GM19463 (cell line): ENCODE measurements at regions not wholly inside any gene's neighbourhood (a gene's known extent, or its start where the extent isn't known, plus 50 kb on each side); places are given as distances from the start of the nearest gene placed in this dataset.
"Not testable (repeated sequence)": the region's sequence is repeated elsewhere in the genome, so short reads cannot be mapped to it uniquely, and the experiment has no call there.

Experiments used
- ATAC-seq: cut with Tn5 transposase; IDR thresholded peaks from one replicate; pipeline ENCODE4 v1.9.1; 2021; ENCODE audit warnings: mild to moderate bottlenecking, moderate library complexity; ENCODE audit not compliant: unreplicated experiment

GRCh38 chr3:167109746-167110145 is 270.4 kb downstream of the ZBBX start:
- no peak for ATAC-seq

DNA sequence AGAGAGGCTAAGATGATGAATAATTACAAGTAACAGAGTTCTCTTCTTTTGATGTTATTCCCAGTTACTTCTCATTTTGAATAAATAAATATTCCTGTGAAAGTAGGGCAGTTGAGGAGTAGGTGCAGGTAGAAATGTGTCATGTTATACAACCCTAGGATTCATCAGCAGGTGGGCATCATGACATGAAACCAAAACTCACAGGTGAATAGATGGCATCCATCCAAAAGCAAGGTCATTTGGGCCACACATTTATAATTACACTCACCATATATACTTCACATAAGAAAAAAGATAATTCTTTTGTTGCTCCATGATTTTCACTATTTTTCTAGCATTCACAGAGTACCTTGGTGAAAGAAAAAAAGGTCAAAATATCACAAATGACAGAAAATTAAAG is 273.6 kb downstream of the ZBBX start:
- ATAC-seq: no peak

DNA sequence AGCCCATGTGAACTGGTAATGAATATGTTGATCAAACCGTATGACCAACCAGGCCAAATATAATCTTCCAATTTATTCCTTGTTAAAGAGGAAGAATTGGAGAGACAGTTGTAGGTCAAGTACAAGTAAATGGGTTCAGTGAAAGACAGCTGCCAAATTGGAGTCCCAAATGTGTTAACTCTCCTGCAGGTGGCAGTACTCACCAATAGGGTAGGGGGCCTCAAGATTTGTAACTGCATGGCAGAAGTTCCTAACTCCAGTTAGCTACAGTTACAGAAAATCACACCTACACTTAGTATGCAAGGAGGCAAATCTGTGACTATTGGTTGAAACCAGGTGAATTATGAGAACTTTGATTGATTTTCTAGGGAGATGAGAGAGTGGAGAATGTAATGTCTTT is 278.0 kb downstream of the ZBBX start:
- no peak for ATAC-seq

GRCh38 chr3:167100651-167101050 is 279.4 kb downstream of the ZBBX start:
- no peak for ATAC-seq

DNA sequence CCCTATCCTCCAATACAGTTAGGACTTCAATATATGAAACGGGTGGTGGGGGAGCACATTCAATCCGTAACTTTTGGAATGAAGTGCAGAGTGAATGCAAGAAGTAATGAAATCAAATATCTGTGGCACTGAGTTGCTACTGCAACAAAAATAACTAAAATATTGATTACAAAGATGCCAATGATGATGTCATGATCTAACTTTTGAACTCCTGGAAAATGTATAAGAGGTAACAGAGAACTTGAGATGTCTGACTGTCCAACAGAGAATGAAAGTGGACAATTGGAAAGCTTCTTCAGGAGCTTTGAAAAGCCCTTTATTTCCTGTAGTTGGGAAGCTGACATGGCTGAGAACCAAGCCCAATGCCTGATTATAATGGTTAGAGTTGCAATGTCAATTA is 279.9 kb downstream of the ZBBX start:
- no peak for ATAC-seq

DNA sequence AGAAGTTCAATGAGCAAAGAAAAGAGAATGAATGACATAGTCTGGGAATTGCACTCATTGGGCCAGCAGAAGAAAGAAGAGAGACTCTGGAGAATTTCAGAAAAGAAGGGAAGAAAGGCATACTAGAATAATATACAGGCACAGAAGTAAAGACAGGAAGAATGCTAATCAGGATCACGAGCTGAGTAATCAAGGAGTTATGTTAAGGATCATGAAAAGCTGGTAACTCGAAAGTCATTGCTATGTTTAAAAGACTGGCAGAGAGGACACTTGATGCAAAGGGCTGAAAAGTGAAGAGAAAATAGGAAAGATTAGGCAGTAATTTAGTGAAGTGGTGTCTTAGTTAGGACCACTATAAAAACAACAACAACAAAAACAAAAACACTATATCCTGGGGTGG is 284.1 kb downstream of the ZBBX start:
- no peak for ATAC-seq

GRCh38 chr3:167094632-167095031 is 285.5 kb downstream of the ZBBX start:
- no peak for ATAC-seq

- no peak for ATAC-seq
These were observed 288.9 kb downstream of the ZBBX start for GRCh38 chr3:167091226-167091625.

DNA sequence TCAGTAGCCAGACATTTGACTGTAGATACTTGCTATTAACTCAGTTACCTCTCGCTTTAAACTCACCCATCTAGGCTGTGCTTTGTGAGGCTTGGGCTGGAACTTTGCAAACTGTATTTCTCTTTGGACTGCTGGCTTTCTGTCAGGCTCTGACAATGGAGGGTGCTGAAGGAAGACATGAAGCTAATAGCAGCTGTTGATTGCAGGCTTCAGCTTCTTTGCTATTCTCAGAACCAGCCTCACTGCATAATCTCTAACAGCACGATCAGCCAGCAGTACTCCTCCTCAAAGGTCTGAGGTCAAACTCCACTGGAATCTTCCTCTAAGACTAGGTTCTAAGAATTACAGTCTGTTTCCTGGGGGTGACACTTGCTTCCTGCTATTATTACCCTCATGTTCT is 295.6 kb downstream of the ZBBX start:
- ATAC-seq: no peak

DNA sequence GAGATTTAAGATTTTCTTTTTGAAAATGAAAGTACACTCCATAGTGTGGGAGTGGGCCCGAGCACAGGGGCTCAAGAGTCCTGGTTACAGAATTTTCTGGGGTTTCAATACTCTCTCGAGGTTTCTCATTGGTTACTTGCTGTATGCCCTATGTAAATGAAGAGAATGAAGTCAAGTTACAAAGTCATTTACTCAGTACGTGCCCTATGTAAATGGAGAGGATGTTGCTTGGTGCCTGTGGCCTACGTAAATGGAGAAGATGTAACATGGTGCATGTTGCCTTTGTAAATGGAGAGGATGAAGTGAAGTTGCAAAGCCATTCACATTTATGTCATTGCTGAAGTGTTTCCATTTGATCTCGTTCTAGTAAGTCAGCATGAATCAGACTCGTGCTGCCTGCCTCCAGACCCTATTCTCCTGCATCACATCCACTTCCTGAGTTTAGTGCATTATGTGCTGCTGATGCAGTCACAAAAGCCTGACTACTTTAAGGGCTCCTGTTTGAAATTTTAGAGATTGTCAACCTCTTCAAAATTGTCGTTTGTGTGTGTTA is 302.0 kb downstream of the ZBBX start:
- no peak for ATAC-seq

DNA sequence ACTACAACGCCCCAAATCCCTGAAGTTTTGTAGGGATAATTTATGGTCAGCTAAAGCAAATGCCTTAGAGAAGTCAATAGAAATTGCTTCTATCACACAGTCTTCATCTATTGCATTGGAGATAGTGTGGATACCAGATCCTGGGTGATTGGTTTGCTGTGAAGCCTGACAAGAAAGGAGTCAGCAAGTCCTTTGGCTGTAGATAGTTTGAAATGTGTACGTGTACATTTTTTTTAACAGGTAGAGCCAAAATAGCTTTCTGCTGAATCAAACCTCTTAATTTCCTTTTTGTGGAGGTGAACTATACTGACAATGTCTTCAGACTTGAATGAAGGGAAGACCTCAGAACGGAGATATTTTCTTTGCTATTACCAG is 312.3 kb downstream of the ZBBX start:
- no peak for ATAC-seq

DNA sequence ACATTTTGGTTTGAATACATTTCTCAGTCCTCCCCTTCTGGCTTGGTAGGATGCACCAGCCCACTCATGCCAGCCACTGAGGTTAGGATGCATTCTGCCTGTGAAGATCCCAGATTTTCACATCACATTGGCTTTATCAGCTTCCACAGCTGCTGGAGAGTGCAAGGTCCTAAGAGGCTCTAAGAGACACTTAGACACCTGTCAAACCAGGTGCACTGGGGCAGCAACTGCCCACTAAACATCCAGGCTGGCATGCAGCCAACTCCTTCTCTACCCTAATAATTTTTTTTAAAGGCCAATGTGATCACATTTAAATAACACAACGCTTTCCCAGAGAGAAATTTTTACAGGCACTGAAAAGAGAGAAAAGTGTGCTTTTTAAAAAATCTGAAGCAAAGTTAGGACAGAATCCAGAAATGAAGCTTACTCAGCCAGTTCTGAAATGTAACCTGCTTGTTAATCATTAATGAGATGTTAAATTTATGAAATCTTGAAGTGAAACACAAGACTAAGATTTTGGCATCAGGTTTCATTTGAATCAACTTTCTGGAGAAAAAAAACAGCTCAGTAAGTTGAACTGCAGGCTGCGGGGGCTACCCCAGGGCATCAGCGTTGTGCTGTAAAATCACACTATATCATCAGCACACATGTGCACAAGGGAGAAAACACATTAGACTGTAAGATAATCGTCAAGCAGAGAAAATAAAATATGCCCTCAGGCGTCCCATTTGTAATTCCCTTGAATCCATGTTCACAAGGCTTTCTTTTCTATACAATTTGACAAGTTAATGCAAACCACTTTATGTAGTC is 312.9 kb downstream of the ZBBX start:
- ATAC-seq: peak; percentile 51

DNA sequence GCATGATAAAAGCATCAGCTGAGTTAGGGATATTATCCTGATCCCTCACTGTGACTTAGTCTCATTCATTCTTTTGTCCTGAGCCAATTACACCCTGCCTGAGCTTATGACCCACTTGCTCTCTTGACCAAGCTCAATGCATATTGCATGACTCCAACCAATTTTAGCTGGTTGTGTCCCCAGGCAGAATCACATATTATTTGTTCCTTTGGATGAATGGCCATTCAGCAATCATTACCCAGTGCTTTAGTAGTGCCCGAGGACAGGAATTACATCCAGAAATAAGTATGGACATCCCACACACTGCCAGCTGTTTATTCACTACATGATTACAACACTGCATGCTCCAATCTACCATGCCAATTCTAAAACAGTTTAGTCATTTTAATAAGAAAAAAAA is 322.5 kb downstream of the ZBBX start:
- ATAC-seq: no peak

DNA sequence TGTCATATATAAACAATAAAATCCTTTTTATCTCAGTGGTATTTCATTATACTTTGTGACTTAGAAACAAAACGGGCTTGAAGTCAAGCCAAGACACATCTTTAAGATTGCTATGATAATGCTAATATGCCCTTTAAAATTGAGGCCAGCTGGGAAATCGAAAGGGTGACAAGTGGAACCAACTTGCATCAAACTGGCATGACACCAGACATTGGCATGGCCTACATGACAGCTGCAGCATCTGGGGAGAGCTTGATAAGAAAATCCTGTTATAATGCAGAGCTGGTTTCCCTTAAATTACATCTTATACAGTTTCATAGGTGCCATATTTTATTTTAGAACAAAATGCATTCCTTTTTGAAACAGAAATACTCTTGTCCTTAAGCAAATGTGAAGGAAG is 325.2 kb downstream of the ZBBX start:
- no peak for ATAC-seq

DNA sequence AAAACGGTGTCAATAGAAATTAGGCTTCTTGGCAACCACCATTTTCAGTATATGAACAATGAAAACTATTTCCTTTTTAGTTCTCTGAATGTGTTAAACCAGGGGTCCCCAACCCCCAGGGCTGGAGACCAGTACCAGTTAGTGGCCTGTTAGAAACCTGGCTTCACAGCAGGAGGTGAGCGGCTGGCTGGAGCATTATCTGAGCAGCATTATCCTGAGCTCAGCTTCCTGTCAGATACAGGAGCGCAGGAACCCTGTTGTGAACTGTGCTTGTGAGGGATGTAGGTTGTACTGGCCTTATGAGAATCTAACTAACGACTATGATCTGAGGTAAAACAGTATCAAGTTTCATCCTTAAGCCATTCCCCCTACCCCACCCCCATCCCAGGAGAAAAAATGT is 328.7 kb downstream of the ZBBX start:
- ATAC-seq: no peak

DNA sequence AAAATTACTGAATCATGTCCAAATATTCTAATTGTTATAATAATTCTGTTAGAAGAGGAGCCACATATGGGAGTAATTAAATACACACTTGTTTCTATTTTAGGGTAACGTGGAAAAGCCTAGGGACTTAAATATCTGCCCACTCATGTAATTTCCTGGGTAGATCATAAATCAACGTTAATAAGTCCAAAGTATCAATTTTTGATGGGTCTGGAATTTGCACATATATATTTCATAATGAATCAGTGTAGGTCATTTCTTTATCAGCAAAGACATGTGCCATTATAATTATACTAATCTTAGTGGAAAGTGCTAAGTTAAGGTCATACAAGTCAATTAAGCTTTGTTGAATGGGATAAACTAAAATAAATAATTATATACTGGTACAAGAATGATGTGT is 346.2 kb downstream of the ZBBX start:
- ATAC-seq: no peak

- no peak for ATAC-seq
These were observed 347.7 kb downstream of the ZBBX start for GRCh38 chr3:167032267-167032876.

DNA sequence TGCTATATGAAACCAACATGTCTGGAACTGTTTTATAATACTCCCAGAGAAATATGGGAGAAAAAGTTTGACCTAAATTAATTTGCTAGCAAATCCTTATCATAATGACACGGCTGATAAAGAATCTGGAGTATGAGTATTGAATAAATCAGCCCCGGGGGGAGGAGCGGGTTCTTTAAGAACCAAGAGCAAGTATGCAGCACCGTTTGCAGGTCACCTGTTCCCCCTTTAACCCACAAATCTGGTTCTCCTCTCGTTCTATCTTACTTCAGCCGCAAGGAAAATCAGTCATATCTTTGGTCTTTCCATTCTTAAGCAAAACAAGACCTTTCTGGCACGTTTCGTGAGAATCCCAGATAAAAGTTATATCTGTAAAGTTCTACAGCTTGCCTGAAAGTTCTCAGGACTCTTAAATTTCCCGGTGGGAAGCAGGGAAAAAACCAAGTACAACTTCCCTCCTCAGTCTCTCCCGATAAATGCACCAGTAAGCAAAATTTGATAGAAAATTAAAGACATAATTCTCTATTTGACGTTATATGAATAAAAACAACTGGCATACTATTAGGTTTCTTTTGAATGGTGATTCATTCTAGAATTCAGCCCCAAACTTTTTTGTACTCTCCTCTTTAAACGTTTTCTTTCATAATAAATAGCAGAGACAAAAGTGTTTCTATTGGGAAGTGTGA is 348.6 kb downstream of the ZBBX start:
- ATAC-seq: no peak

- no peak for ATAC-seq
These were observed 349.9 kb downstream of the ZBBX start for GRCh38 chr3:167030082-167030725.

- not testable (repeated sequence) for ATAC-seq
These were observed 360.6 kb downstream of the ZBBX start for GRCh38 chr3:167019503-167019902.

GRCh38 chr3:167018591-167019111 is 361.4 kb downstream of the ZBBX start:
- not testable (repeated sequence) for ATAC-seq
